Smooth muscle cell (in vitro differentiated cells): ENCODE measurements at regions not wholly inside any gene's neighbourhood (a gene's known extent, or its start where the extent isn't known, plus 50 kb on each side); places are given as distances from the start of the nearest gene placed in this dataset.

Source experiments
- DNase-seq: peaks from one replicate; lab custom pipeline; 2025; ENCODE audit not compliant: unreplicated experiment; lab: John Stamatoyannopoulos, UW
- H2AFZ ChIP-seq: fragments of 200-600 bp; sonication (generic); 2 replicates; pipeline ENCODE4 v1.6.0; 2016; ENCODE audit warnings: antibody characterized with exemption, low read depth, mild to moderate bottlenecking
- H3F3A ChIP-seq: fragments of 200-600 bp; sonication (generic); 2 replicates; pipeline ENCODE4 v1.6.0; 2017; ENCODE audit warnings: antibody characterized with exemption, low read depth
- H3K27ac ChIP-seq: fragments of 200-600 bp; sonication (generic); 2 replicates; pipeline ENCODE4 v1.5.1; 2016; ENCODE audit warnings: low read depth, mild to moderate bottlenecking
- H3K27me3 ChIP-seq: fragments of 200-600 bp; sonication (generic); 2 replicates; pipeline ENCODE4 v1.6.1; 2016; ENCODE audit warnings: low read depth, mild to moderate bottlenecking
- H3K36me3 ChIP-seq: fragments of 200-600 bp; sonication (generic); 2 replicates; pipeline ENCODE4 v1.5.1; 2016; ENCODE audit warnings: low read depth
- H3K4me1 ChIP-seq: fragments of 200-600 bp; sonication (generic); 2 replicates; pipeline ENCODE4 v1.5.1; 2016; ENCODE audit warnings: low read depth
- H3K4me2 ChIP-seq: fragments of 200-600 bp; sonication (generic); 2 replicates; pipeline ENCODE4 v1.6.0; 2016; ENCODE audit warnings: mild to moderate bottlenecking
- H3K4me3 ChIP-seq: fragments of 200-600 bp; sonication (generic); 2 replicates; pipeline ENCODE4 v1.5.1; 2016; ENCODE audit warnings: mild to moderate bottlenecking
- H3K79me2 ChIP-seq: fragments of 200-600 bp; sonication (generic); 2 replicates; pipeline ENCODE4 v1.6.0; 2016; ENCODE audit warnings: low read depth, mild to moderate bottlenecking
- H3K9ac ChIP-seq: fragments of 200-600 bp; sonication (generic); 2 replicates; pipeline ENCODE4 v1.6.0; 2016; ENCODE audit warnings: low read depth
- H3K9me3 ChIP-seq: fragments of 200-600 bp; sonication (generic); replicated peaks from 2 replicates; pipeline ENCODE4 v1.5.1; 2016; ENCODE audit warnings: low read depth
- H4K20me1 ChIP-seq: fragments of 200-600 bp; sonication (generic); 2 replicates; pipeline ENCODE4 v1.6.0; 2016; ENCODE audit warnings: low read depth
- CTCF ChIP-seq: fragments of 200-600 bp; sonication (generic); IDR thresholded peaks from 2 replicates; pipeline ENCODE4 v1.5.1; 2017; ENCODE audit warnings: borderline replicate concordance, mild to moderate bottlenecking, antibody characterized with exemption; ENCODE audit not compliant: insufficient read depth, poor library complexity, severe bottlenecking
- WGBS: methylation state at CpG from one replicate; pipeline ENCODE4 v1.1.7; 2016; ENCODE audit warnings: low lambda C conversion rate; 5-methylcytosine and 5-hydroxymethylcytosine counted together

GRCh38 chr20:24785141-24786110 is 163.6 kb upstream of the CST7 start:
- H3K4me2 ChIP-seq, result no peak overlapping the region
- no peak overlapping the region for H3K27ac ChIP-seq
- H3K36me3 ChIP-seq, result no peaks in the 10 kb centered on the region
- no peak overlapping the region for H3K9ac ChIP-seq
- no peaks in the 10 kb centered on the region for H3K4me1 ChIP-seq
- DNase-seq, result no peak
- no peak overlapping the region for H2AFZ ChIP-seq
- no peak overlapping the region for H3K4me3 ChIP-seq
- no peaks in the 10 kb centered on the region for H3K79me2 ChIP-seq
- H3K9me3 ChIP-seq, result no peaks in the 10 kb centered on the region
- no peaks in the 10 kb centered on the region for H3K27me3 ChIP-seq
- 47% methylated on average over 11 of the region's 11 CpGs for WGBS
- H3F3A ChIP-seq, result no peaks in the 10 kb centered on the region
- H4K20me1 ChIP-seq, result no peaks in the 10 kb centered on the region
- no peak for TF ChIP-seq CTCF

- no peak overlapping the region for H3K27ac ChIP-seq
- no peaks in the 10 kb centered on the region for H3F3A ChIP-seq
- H3K79me2 ChIP-seq, result no peaks in the 10 kb centered on the region
- no peak overlapping the region for H3K4me2 ChIP-seq
- no peaks in the 10 kb centered on the region for H3K9me3 ChIP-seq
- no peaks in the 10 kb centered on the region for H3K4me1 ChIP-seq
- H3K36me3 ChIP-seq, result no peaks in the 10 kb centered on the region
- H3K27me3 ChIP-seq, result no peaks in the 10 kb centered on the region
- no peak overlapping the region for H3K9ac ChIP-seq
- DNase-seq, result no peak
- no peak overlapping the region for H3K4me3 ChIP-seq
- H2AFZ ChIP-seq, result no peak overlapping the region
- no peak for TF ChIP-seq CTCF
- no peaks in the 10 kb centered on the region for H4K20me1 ChIP-seq
- WGBS, result 99% methylated on average over 7 of the region's 12 CpGs
Observed at GRCh38 chr20:24786111-24786495, 163.0 kb upstream of the CST7 start.

DNA sequence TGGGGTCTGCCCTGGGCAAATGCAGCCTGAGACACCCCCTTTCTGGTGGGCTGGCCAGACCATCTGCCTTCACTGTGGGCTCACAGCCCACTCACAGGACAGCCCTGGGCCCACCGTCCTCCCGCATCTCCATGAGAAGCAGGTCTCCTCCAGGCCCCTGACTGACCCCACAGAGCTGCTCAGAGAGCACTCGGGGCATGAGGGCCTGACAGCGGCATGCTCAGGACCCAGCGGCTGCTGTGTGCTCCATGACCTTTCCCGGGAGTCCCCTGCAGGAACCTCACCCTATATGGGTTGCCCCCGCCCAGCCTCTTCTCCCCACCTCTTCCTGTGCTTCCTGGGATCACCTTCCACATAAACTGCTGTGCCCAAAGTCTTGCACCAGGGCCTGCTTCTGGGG is 162.4 kb upstream of the CST7 start:
- no peaks in the 10 kb centered on the region for H3K36me3 ChIP-seq

More for the DNA sequence above, 162.4 kb upstream of the CST7 start:
- Histone ChIP-seq H3K9ac (no peak overlapping the region), H3K79me2 (no peaks in the 10 kb centered on the region), H3K4me1 (no peaks in the 10 kb centered on the region), H3K9me3 (no peaks in the 10 kb centered on the region), H4K20me1 (no peaks in the 10 kb centered on the region), H2AFZ (no peak overlapping the region), H3K4me2 (no peak overlapping the region), H3K4me3 (no peak overlapping the region), H3F3A (no peaks in the 10 kb centered on the region), H3K27me3 (no peaks in the 10 kb centered on the region), H3K27ac (no peak overlapping the region)
- no peak for DNase-seq
- no peak for TF ChIP-seq CTCF
- 96% methylated on average over 7 of the region's 7 CpGs for WGBS
